ENCODE measurements at regions not wholly inside any gene's neighbourhood (a gene's known extent, or its start where the extent isn't known, plus 50 kb on each side); places are given as distances from the start of the nearest gene placed in this dataset.

DNA sequence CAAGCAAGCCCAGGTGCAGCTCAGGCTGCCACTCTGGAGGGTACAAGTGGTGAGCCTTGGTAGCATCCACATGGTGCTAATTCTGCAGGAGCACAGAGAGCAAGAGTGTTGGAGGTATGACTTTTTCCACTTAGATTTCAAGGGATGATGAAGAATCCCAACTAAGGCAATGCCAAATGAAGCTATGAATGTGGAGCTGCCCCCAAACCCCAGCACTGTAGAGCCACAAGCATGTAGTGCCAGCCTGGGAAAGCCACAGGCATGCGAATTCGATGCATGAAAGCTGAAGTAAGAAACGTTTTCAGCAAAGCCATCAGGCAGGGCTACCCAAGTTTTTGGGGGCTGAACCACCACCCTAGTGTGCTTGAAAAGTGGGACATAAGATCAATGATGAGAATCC lies 251.1 kb downstream of the HAO1 start:
- ChIA-PET POLR2A (no interaction called here), CTCF (no interaction called here)
- Mint-ChIP-seq H3K4me1 (no peaks in the 10 kb centered on the region), H3K4me3 (no peak overlapping the region), H3K36me3 (no peaks in the 10 kb centered on the region), H3K27me3 (peaks cover 0 to 1% of the 10 kb centered on the region in 2 donors), H3K27ac (no peak overlapping the region), H3K9me3 (peaks cover 2 to 15% (median 5%) of the 10 kb centered on the region in 5 donors)
- no peaks in the 10 kb centered on the region for H3K9me3 ChIP-seq (ENCODE audit: low read length)
- no peaks in the 10 kb centered on the region for H3K27me3 ChIP-seq (ENCODE audit: insufficient read depth, low read length, poor library complexity, severe bottlenecking)
- no peak for DNase-seq
- H3K4me1 ChIP-seq (ENCODE audit: insufficient read depth, low read length) = no peaks in the 10 kb centered on the region
- H3K27ac ChIP-seq (ENCODE audit: low read depth, low read length) = no peak overlapping the region
- H3K4me3 ChIP-seq (ENCODE audit: low read length) = no peak overlapping the region
- no peaks in the 10 kb centered on the region for H3K36me3 ChIP-seq (ENCODE audit: insufficient read depth, low read length)

- POLR2A ChIA-PET = no interaction called here
- Mint-ChIP-seq H3K27ac (no peak overlapping the region), H3K27me3 (peaks cover 0 to 1% of the 10 kb centered on the region in 2 donors), H3K4me3 (no peak overlapping the region), H3K36me3 (no peaks in the 10 kb centered on the region), H3K4me1 (no peaks in the 10 kb centered on the region), H3K9me3 (peaks cover 2 to 18% (median 8%) of the 10 kb centered on the region in 5 donors)
- H3K4me3 ChIP-seq (ENCODE audit: low read length) = no peak overlapping the region
- no peak overlapping the region for H3K27ac ChIP-seq (ENCODE audit: low read depth, low read length)
- no peaks in the 10 kb centered on the region for H3K9me3 ChIP-seq (ENCODE audit: low read length)
- H3K4me1 ChIP-seq (ENCODE audit: insufficient read depth, low read length) = no peaks in the 10 kb centered on the region
- H3K36me3 ChIP-seq (ENCODE audit: insufficient read depth, low read length) = no peaks in the 10 kb centered on the region
- CTCF ChIA-PET = no interaction called here
- no peaks in the 10 kb centered on the region for H3K27me3 ChIP-seq (ENCODE audit: insufficient read depth, low read length, poor library complexity, severe bottlenecking)
- DNase-seq = no peak
Measured at GRCh38 chr20:7691647-7692269, 248.5 kb downstream of the HAO1 start.

DNA sequence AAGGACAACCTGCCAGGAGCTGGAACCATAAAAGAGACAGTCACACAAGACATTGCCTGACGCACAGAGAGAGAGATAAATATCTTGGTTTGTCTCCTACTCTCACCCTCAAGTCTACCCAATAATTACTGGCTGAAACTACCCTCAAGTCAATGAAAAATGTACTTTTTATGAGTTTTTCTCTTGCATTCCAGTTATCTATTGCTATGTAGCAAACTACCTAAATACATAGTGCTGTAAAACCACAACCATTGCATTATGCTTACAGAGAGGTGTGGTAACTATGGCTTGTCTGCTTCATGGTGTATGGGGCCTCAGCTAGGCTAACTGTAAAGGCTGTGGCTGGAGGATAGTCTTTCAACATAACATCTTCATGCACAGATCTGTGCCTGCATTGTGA lies 247.8 kb downstream of the HAO1 start:
- Histone ChIP-seq H3K36me3 (ENCODE audit: insufficient read depth, low read length) (no peaks in the 10 kb centered on the region), H3K9me3 (ENCODE audit: low read length) (no peaks in the 10 kb centered on the region), H3K27ac (ENCODE audit: low read depth, low read length) (no peak overlapping the region), H3K27me3 (ENCODE audit: insufficient read depth, low read length, poor library complexity, severe bottlenecking) (no peaks in the 10 kb centered on the region), H3K4me3 (ENCODE audit: low read length) (no peak overlapping the region), H3K4me1 (ENCODE audit: insufficient read depth, low read length) (no peaks in the 10 kb centered on the region)
- H3K4me3 Mint-ChIP-seq = no peak overlapping the region
- peaks cover 2 to 16% (median 10%) of the 10 kb centered on the region in 5 donors for H3K9me3 Mint-ChIP-seq
- no peaks in the 10 kb centered on the region for H3K36me3 Mint-ChIP-seq
- H3K27me3 Mint-ChIP-seq = peaks cover 0 to 1% of the 10 kb centered on the region in 2 donors
- DNase-seq = no peak
- H3K27ac Mint-ChIP-seq = no peak overlapping the region
- no peaks in the 10 kb centered on the region for H3K4me1 Mint-ChIP-seq
- POLR2A ChIA-PET = no interaction called here
- CTCF ChIA-PET = no interaction called here

- no peaks in the 10 kb centered on the region for H3K27me3 ChIP-seq (ENCODE audit: insufficient read depth, low read length, poor library complexity, severe bottlenecking)
- no peaks in the 10 kb centered on the region for H3K9me3 ChIP-seq (ENCODE audit: low read length)
- DNase-seq = no peak
- no peaks in the 10 kb centered on the region for H3K36me3 ChIP-seq (ENCODE audit: insufficient read depth, low read length)
- H3K4me1 ChIP-seq (ENCODE audit: insufficient read depth, low read length) = no peaks in the 10 kb centered on the region
- H3K36me3 Mint-ChIP-seq = no peaks in the 10 kb centered on the region
- H3K27ac ChIP-seq (ENCODE audit: low read depth, low read length) = no peak overlapping the region
- no peaks in the 10 kb centered on the region for H3K4me1 Mint-ChIP-seq
- peaks cover 0 to 1% of the 10 kb centered on the region in 2 donors for H3K27me3 Mint-ChIP-seq
- no peak overlapping the region for H3K4me3 ChIP-seq (ENCODE audit: low read length)
- CTCF ChIA-PET = no interaction called here
- POLR2A ChIA-PET = no interaction called here
- no peak overlapping the region for H3K27ac Mint-ChIP-seq
- H3K9me3 Mint-ChIP-seq = peaks cover under 1 to 9% (median 6%) of the 10 kb centered on the region in 5 donors
- H3K4me3 Mint-ChIP-seq = no peak overlapping the region
Measured at GRCh38 chr20:7693761-7694160, 246.5 kb downstream of the HAO1 start.

DNA sequence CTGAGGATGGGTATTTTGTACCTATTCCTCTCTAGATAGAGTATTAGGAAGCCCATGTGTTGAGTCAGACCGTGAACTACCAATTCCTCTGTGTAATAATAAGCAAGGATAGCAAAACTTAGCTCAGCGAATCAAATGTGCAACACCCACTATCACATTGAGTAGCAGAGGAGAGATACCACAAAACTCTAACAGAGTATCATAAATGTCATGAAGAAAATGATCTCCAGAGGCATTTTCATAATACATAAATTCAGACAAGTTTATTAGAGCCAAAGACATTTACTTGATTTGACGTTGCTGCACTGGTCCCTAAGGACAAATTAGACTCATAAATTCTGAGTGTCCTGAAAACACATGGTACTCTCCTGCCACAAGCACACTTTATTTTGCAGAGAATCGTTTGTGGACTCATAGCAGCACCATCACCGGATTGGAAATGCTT lies 245.2 kb downstream of the HAO1 start:
- Histone ChIP-seq H3K27ac (ENCODE audit: low read depth, low read length) (no peak overlapping the region), H3K27me3 (ENCODE audit: insufficient read depth, low read length, poor library complexity, severe bottlenecking) (no peaks in the 10 kb centered on the region), H3K4me3 (ENCODE audit: low read length) (no peak overlapping the region), H3K36me3 (ENCODE audit: insufficient read depth, low read length) (no peaks in the 10 kb centered on the region), H3K9me3 (ENCODE audit: low read length) (no peaks in the 10 kb centered on the region), H3K4me1 (ENCODE audit: insufficient read depth, low read length) (no peaks in the 10 kb centered on the region)
- Mint-ChIP-seq H3K4me1 (no peaks in the 10 kb centered on the region), H3K4me3 (no peak overlapping the region), H3K9me3 (peaks cover 0 to 9% (median 6%) of the 10 kb centered on the region in 5 donors), H3K36me3 (no peaks in the 10 kb centered on the region), H3K27ac (no peak overlapping the region), H3K27me3 (peaks cover 0 to 1% of the 10 kb centered on the region in 2 donors)
- CTCF ChIA-PET = no interaction called here
- POLR2A ChIA-PET = no interaction called here
- no peak for DNase-seq

DNA sequence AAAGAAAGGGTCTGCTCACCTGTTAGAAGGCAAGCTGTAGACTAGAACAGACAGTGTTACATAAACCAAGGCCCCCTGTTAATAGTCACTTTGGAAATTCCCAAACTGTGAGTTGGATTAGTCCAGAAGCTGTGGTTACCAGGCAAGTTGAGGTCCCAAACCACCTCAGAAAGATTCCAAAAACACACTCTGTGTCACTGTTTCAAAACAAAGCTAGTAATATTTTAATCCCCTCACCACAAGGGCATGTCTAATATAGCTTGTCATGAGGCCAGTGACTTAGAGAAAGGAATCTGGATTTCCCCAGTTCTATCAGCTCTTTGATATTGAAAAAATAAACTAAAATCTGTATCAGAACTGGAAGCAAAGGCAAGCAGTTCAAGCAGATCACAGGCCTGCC lies 244.6 kb downstream of the HAO1 start:
- no peak for DNase-seq
- no peaks in the 10 kb centered on the region for H3K4me1 ChIP-seq (ENCODE audit: insufficient read depth, low read length)
- no peak overlapping the region for H3K27ac ChIP-seq (ENCODE audit: low read depth, low read length)
- Mint-ChIP-seq H3K4me3 (no peak overlapping the region), H3K9me3 (peaks cover 0 to 14% (median 6%) of the 10 kb centered on the region in 5 donors), H3K27ac (no peak overlapping the region), H3K27me3 (peaks cover 0 to 1% of the 10 kb centered on the region in 2 donors), H3K4me1 (no peaks in the 10 kb centered on the region), H3K36me3 (no peaks in the 10 kb centered on the region)
- no peak overlapping the region for H3K4me3 ChIP-seq (ENCODE audit: low read length)
- no peaks in the 10 kb centered on the region for H3K27me3 ChIP-seq (ENCODE audit: insufficient read depth, low read length, poor library complexity, severe bottlenecking)
- H3K9me3 ChIP-seq (ENCODE audit: low read length) = no peaks in the 10 kb centered on the region
- POLR2A ChIA-PET = no interaction called here
- CTCF ChIA-PET = no interaction called here
- H3K36me3 ChIP-seq (ENCODE audit: insufficient read depth, low read length) = no peaks in the 10 kb centered on the region

DNA sequence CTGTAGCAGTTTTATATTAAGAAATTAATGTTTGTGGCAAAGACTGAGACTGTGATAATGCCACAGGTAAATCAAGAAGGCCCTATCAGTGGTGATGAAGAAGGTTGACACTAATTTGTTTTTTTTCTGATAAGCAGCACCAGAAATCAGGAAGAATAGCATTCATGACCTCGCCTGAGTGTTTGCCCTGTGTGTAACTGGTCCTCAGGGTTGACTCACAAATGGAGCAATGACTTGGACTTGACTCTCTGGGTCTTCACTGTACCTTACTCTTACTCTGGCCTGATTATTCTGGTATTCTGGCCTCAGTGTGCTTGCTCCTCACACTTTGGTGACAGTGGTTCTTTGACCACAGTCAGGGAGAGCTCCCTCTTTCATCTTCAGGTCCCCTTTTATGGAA lies 243.9 kb downstream of the HAO1 start:
- Histone ChIP-seq H3K4me1 (ENCODE audit: insufficient read depth, low read length) (no peaks in the 10 kb centered on the region), H3K27ac (ENCODE audit: low read depth, low read length) (no peak overlapping the region), H3K4me3 (ENCODE audit: low read length) (no peak overlapping the region), H3K36me3 (ENCODE audit: insufficient read depth, low read length) (no peaks in the 10 kb centered on the region), H3K9me3 (ENCODE audit: low read length) (no peaks in the 10 kb centered on the region), H3K27me3 (ENCODE audit: insufficient read depth, low read length, poor library complexity, severe bottlenecking) (no peaks in the 10 kb centered on the region)
- CTCF ChIA-PET = no interaction called here
- POLR2A ChIA-PET = no interaction called here
- peaks cover 0 to 14% (median 6%) of the 10 kb centered on the region in 5 donors for H3K9me3 Mint-ChIP-seq
- H3K27me3 Mint-ChIP-seq = peaks cover 0 to 2% of the 10 kb centered on the region in 2 donors
- DNase-seq = no peak
- no peaks in the 10 kb centered on the region for H3K36me3 Mint-ChIP-seq
- no peak overlapping the region for H3K27ac Mint-ChIP-seq
- H3K4me3 Mint-ChIP-seq = no peak overlapping the region
- no peaks in the 10 kb centered on the region for H3K4me1 Mint-ChIP-seq

- H3K27me3 ChIP-seq (ENCODE audit: insufficient read depth, low read length, poor library complexity, severe bottlenecking) = no peaks in the 10 kb centered on the region
- peaks cover 6 to 21% (median 12%) of the 10 kb centered on the region in 5 donors for H3K9me3 Mint-ChIP-seq
- no peak overlapping the region for H3K4me3 ChIP-seq (ENCODE audit: low read length)
- ChIA-PET CTCF (no interaction called here), POLR2A (no interaction called here)
- H3K27ac ChIP-seq (ENCODE audit: low read depth, low read length) = no peak overlapping the region
- H3K36me3 ChIP-seq (ENCODE audit: insufficient read depth, low read length) = no peaks in the 10 kb centered on the region
- no peak overlapping the region for H3K4me3 Mint-ChIP-seq
- H3K36me3 Mint-ChIP-seq = no peaks in the 10 kb centered on the region
- H3K4me1 ChIP-seq (ENCODE audit: insufficient read depth, low read length) = no peaks in the 10 kb centered on the region
- no peaks in the 10 kb centered on the region for H3K9me3 ChIP-seq (ENCODE audit: low read length)
- H3K27me3 Mint-ChIP-seq = peaks cover 0 to 1% of the 10 kb centered on the region in 2 donors
- H3K4me1 Mint-ChIP-seq = no peaks in the 10 kb centered on the region
- H3K27ac Mint-ChIP-seq = no peak overlapping the region
- no peak for DNase-seq
Measured at GRCh38 chr20:7702141-7702540, 238.1 kb downstream of the HAO1 start.

DNA sequence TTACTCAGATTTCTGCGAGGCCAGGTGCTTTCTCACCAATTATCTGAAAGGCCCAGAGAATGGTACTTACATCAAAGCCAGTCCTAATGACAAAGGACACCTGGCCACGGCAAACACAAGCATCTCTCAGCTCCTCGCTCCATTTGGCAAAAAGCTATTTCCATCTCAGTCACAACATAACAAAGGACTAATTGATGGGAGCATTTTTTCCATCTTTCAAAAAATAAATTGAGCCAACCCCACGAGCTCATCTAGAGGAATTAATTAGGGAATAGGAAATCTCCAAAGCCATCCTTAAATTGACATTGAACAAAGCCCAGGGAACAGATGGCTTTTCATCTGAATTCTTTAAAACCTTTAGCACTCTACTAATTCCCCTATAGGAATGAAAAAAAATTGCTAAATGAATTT lies 236.7 kb downstream of the HAO1 start:
- Histone ChIP-seq H3K27ac (ENCODE audit: low read depth, low read length) (no peak overlapping the region), H3K4me3 (ENCODE audit: low read length) (no peak overlapping the region), H3K27me3 (ENCODE audit: insufficient read depth, low read length, poor library complexity, severe bottlenecking) (no peaks in the 10 kb centered on the region), H3K4me1 (ENCODE audit: insufficient read depth, low read length) (no peaks in the 10 kb centered on the region), H3K9me3 (ENCODE audit: low read length) (no peaks in the 10 kb centered on the region), H3K36me3 (ENCODE audit: insufficient read depth, low read length) (no peaks in the 10 kb centered on the region)
- peaks cover 6 to 21% (median 9%) of the 10 kb centered on the region in 5 donors for H3K9me3 Mint-ChIP-seq
- POLR2A ChIA-PET = no interaction called here
- no peak overlapping the region for H3K27ac Mint-ChIP-seq
- no peaks in the 10 kb centered on the region for H3K4me1 Mint-ChIP-seq
- peaks cover 0 to 1% of the 10 kb centered on the region in 2 donors for H3K27me3 Mint-ChIP-seq
- CTCF ChIA-PET = no interaction called here
- H3K4me3 Mint-ChIP-seq = no peak overlapping the region
- no peak for DNase-seq
- H3K36me3 Mint-ChIP-seq = no peaks in the 10 kb centered on the region
